ENCODE measurements at regions not wholly inside any gene's neighbourhood (a gene's known extent, or its start where the extent isn't known, plus 50 kb on each side); places are given as distances from the start of the nearest gene placed in this dataset.

DNA sequence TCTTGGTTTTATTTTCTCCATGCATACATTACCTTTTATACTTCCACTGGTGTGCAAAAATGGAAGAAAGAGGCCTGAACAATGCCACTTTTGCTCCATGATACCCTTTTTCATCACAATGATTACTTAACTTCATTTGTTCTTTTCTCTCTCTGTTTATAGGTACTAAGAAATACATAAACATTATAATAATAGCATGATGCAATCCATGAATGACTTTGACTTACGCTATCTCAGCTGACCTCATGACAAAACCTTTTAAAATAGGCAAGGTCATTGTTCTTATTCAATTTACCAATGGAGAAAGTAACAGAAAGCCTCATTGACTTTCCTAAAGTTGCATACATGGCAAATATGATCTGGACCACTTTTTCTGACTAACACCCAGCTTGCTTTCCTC lies 105.1 kb upstream of the ZEB1 start:
- TF ChIP-seq POLR2A (IDR thresholded peaks at IDR 0.05) (no peak), POLR2AphosphoS5 (IDR thresholded peaks at IDR 0.05) (no peak)
